CD4-positive, alpha-beta T cell treated with Interleukin-12 subunit alpha and Interleukin-12 subunit beta, for 1 hour (primary cell): ENCODE measurements at regions not wholly inside any gene's neighbourhood (a gene's known extent, or its start where the extent isn't known, plus 50 kb on each side); places are given as distances from the start of the nearest gene placed in this dataset.

Experiments
- DNase-seq: peaks from one replicate; pipeline ENCODE4 v3.0.0-alpha.2; 2020

DNA sequence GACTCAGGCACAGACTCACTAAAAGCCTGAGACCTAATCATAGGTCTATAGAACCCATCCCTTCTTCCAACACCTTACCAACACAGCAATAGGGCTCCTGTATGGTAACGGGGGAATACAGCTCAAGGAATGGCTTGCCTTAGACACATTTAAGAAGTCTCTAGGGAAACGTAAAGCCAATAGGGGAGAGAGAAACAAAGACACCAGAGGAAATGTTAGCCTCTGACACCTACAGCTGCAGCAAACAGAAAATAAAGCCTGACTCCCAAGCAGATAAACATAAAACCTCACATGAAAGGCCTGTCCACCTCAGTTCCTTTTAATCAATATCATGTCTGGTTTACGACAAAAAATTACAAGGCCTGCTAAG is 51.1 kb upstream of the NCOA1 start:
- no peak for DNase-seq

DNA sequence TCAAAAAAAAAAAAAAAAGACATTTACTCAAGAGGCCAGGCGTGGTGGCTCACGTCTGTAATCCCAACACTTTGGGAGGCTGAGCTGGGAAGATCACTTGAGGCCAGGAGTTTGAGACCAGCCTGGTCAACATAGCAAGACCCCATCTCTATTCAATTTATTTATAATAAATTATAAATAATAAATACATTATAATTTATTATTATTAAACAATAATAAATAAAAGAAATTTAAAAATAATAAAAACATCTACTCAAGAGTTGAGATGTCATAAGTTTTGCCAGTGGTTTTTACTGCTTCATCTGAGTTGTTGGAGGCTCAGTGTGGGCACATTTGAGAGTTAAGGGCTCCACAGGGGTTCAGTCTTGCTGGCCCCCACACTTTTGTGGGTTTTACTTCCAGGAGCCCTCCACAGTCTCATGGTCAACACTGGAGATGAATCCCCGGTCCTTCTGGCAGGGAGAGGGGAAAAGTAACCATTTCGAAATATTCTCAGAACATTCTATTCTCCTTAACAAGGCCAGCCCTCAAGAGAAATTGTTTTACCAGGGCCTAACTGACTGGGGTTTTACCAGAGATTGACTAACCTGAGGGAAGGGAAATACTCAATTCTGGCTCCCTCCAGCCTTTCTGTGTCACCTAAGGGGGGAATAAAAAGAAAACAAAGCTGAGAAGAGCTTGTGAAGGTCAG is 51.6 kb upstream of the NCOA1 start:
- DNase-seq, result no peak

DNA sequence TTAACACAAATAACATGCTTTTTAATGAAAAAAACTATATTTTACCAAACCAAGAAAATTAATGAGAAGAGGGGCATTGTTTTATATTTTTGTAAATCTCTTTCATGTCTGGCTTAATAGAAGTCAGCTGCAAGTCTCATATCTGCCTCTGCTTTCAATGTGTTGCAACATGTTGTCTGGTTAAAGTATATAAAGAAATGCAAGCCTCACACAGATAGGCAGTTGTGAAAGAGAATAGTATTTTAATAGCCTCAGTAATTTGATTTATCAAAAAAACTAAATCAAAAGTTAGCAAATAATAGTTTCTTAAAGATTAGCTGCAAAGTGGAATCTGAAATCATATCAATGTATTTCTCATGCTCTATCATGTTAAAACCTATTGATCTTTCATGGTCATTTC is 52.9 kb upstream of the NCOA1 start:
- no peak for DNase-seq

- no peak for DNase-seq
Observed at GRCh38 chr2:24435391-24436316, 55.4 kb upstream of the NCOA1 start.

DNA sequence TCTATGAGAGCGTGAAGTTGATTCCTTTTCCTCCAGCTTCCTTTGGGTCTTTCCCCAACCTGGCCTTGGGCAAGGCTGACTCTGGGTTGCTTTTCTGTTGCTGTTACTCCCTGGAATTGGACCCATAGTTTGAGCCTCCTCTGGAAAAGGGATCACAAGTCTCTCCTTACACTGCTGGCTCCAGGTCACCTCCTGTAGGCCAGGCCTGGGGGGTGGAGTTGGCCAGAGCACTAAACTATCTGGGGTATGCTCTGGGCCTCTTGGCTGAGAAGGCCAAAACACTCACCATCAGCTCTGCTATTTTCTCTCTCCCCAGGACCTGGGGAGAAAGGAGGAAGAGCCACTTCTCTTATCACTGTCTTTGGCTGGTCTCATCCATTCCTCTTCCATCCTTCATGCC is 56.5 kb upstream of the NCOA1 start:
- DNase-seq, result no peak

- DNase-seq, result no peak
Observed at GRCh38 chr2:24432735-24433134, 58.3 kb upstream of the NCOA1 start.

DNA sequence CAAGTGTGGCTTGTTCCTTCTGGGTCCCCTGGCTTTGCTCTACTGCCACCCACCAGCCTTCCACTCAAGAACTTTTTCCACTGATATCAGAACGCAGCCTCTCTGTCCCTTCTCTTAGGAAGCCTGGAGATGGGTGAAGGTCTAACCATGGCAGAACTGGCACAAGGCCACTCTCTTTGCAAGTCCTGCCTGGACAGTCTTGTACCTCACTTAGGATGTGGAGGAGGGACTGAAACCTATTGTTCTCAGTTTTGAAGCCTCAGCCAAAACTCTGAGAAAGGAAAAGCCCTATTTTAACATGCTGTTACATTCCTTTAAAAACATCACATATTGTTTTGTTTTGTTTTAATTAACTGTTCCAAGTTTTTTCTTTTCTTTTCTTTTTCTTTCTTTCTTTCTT is 58.9 kb upstream of the NCOA1 start:
- no peak for DNase-seq

DNA sequence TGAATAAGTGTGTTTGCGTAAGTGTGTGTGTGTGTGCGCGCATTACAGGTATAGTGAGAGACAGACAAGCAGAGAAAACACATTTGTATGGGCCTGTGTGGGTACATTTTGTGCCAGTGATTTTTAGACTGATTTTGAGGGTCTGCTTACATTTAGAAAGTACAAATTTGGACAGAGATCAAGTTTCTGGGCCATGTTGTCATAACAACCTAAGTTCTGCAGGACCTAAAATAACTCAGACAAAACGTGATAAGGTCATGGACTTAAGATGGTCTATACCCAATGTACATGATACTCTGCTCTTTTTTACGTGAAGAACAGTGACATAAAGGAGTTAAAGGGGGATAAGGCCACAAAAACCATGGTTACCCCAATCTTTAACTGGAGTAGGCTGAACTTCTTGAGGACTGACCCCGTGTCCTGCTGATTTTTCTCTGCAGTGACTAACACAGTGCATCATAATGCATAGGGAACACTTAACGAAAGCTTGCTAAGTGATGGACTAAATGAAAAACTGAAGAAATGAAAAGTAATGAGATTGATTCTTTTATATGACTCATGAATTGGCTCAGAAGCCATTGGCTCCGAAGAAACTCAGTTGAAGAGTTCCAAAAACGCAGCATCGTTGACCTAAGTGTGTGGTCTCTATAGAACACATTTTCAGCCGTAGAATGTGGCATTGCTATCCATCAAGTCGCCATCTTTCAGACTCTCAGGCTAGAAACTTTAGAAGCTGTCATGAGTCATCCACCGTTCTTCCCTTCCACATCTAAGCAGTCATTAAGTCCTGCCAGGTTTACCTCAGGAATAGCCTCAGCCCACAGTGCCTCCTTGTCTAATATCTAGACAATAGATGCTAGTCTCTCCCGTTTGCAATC is 61.6 kb upstream of the NCOA1 start:
- DNase-seq, result no peak

DNA sequence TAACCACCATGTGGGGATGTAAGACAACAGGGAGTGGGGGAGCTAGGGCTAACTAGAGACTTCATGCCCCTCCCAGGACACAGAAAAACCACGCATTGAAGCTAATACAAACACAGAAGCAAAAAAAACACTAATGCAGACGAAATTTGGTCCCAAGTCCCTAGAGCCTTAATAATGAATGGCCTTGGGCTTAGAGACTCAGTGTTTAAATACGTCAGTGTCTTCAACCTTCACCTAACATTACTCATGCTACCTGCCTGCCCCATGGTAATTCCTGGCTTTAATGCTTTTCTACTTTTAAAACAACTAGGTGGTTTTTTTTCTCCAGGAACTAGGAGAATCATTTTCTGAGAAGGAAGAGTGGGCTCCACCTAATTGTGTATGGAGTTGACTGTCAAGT is 64.1 kb upstream of the ITSN2 start:
- no peak for DNase-seq

- DNase-seq, result no peak
Observed at GRCh38 chr2:24423095-24423494, 62.8 kb upstream of the ITSN2 start.

- peak; percentile 54 for DNase-seq
Observed at GRCh38 chr2:24421668-24422067, 61.3 kb upstream of the ITSN2 start.

- DNase-seq, result no peak
Observed at GRCh38 chr2:24420373-24420772, 60.0 kb upstream of the ITSN2 start.

DNA sequence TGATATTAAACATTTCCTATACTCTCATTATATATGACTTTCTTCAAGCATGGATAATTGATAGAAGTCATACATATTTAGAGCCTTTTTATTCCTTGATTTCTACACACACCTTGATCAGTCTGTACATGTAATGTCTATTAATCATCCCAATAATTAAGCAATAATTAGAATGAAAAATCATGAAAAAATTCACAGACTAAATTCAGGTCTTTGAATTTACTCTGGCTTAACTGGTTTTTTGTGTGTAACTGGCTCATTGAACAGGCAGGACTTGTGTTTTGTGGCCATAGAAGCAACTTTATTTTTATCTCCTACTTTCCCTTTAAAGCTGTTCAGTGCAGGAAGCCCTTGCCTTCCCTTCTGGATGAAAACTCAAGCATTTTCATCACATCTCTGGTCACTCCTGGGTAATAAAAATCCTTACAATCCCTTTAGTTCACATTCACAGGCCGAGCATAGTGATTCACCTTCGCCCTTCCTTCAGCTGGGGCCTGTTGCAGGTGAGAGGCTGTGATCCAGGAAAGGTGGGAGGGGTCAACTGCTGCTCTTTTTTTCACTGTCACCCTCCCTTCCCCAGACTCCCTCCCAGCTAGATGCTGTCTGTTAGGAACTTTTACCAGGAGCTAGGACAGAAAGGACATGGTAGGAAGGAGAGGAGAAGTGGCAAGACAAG is 58.0 kb upstream of the ITSN2 start:
- DNase-seq, result no peak

- DNase-seq, result no peak
Observed at GRCh38 chr2:24412812-24413211, 52.5 kb upstream of the ITSN2 start.

DNA sequence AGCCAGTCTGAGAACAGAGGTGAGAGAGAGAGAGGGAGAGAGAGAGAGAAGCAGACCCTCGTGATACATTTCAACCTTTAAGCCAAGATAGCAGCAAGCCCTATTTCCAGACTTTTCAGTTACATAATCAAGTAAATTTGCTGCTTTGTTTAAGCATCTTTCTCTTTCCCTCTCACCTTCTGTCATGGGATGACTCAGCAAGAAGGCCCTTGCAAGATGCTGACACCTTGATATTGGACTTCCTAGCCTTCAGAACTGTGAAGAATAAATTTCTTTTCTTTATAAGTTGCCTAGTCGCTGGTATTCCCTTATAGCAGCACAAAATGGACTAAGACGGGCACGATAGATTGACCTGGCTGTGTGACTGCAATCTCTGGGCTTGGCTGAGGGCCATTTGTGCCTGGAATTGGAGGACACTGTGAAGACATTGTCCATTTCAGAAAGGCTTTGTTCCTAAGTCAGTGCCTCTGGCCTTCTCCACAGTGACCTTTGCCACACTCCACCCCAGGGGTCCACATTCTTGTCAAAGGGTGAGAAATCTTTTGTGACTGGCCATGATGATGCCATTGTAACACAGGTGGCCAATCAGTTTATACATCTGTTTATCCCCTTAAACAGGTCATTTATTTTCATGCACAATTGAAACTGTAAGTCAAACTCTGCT is 51.3 kb upstream of the ITSN2 start:
- DNase-seq, result no peak

DNA sequence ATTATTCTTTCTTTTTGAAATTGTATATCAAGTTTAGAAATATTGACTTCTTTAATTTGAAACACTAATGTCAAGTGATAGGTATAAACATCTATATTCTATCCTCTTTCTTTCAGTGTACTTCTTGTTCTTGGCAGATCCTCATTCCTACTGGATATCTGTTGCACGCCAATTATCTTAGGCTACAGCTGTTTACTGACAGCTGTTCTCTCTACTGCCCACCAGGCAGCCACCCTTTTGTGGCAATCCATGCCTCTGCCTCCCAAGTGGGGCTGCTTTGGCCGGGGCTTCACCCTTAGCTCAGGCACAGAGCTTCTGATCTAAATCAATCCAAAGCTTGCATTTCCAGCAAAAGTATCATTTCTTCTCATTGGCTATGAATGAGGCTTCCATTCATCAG is 50.6 kb upstream of the ITSN2 start:
- no peak for DNase-seq

DNA sequence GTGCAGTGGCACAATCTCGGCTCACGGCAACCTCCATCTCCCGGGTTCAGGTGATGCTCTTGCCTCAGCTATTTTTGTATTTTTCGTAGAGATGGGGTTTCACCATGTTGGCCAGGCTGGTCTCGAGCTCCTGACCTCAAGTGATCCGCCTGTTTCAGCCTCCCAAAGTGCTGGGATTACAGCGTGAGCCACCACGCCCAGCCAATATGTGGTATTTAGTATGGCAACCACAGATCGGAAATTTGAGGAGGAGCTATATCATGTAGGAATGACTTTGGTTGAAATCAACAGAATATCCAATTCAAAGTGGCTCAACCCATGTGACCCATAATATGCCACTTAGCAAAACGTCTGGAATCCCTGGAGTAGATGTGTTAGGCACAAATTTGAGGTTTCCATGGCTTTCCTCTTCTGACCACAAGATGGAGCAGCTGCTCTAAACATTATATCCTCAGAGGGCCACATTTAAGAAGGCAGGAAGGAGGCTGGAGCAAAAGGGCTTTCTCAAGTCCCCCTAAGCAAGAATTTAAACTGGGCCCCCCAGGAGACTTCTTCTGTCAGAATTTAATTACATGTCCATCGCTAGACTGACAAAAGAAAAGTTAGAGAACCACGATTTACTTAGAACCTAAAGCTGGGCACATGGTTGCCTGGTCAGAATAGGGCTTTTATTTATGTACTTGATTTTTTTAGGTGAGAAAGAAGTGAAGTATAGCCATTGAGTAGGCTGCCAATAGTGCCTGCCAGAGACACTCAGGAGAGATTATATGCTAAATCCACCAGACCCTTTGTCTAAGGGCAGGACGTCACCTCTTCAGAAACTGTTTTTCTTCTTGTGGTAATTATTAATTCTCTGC is 49.6 kb upstream of the ITSN2 start:
- peak; percentile 65 for DNase-seq
